IPS-20b (cell line): ENCODE measurements at regions not wholly inside any gene's neighbourhood (a gene's known extent, or its start where the extent isn't known, plus 50 kb on each side); places are given as distances from the start of the nearest gene placed in this dataset.

Experiments used
- H3K27ac ChIP-seq: one replicate; pipeline ENCODE4 v1.5.1; 2013; ENCODE audit warnings: low read length
- H3K27me3 ChIP-seq: 2 replicates; pipeline ENCODE4 v1.6.1; 2013; ENCODE audit warnings: mild to moderate bottlenecking, low read length, inconsistent platforms; ENCODE audit not compliant: insufficient read depth
- H3K36me3 ChIP-seq: 2 replicates; pipeline ENCODE4 v1.6.1; 2013; ENCODE audit warnings: low read depth, mild to moderate bottlenecking, inconsistent platforms, low read length, moderate library complexity; ENCODE audit not compliant: insufficient read depth
- H3K4me1 ChIP-seq: 2 replicates; pipeline ENCODE4 v1.6.1; 2013; ENCODE audit warnings: mild to moderate bottlenecking, control low read depth, inconsistent platforms, low read length, moderate library complexity; ENCODE audit not compliant: insufficient read depth
- H3K4me3 ChIP-seq: 2 replicates; pipeline ENCODE4 v1.5.1; 2013; ENCODE audit warnings: mild to moderate bottlenecking, low read length, inconsistent platforms
- H3K9ac ChIP-seq: 2 replicates; pipeline ENCODE4 v1.6.1; 2013; ENCODE audit warnings: low read depth, mild to moderate bottlenecking, inconsistent platforms, low read length, moderate library complexity
- H3K9me3 ChIP-seq: 2 replicates; pipeline ENCODE4 v1.6.1; 2013; ENCODE audit warnings: mild to moderate bottlenecking, low read depth, low read length, inconsistent platforms; ENCODE audit not compliant: insufficient read depth

GRCh38 chr5:62698756-62699155, 120.1 kb downstream of the LRRC70 start:
- no peaks in the 10 kb centered on the region for H3K36me3 ChIP-seq

GRCh38 chr5:62695274-62695673, 116.7 kb downstream of the LRRC70 start:
- H3K4me3 ChIP-seq: no peak overlapping the region
- H3K4me1 ChIP-seq: no peaks in the 10 kb centered on the region
- H3K9me3 ChIP-seq: no peaks in the 10 kb centered on the region
- no peak overlapping the region for H3K9ac ChIP-seq
- no peak overlapping the region for H3K27ac ChIP-seq
- no peaks in the 10 kb centered on the region for H3K27me3 ChIP-seq
- H3K36me3 ChIP-seq: no peaks in the 10 kb centered on the region

More at GRCh38 chr5:62698756-62699155, 120.1 kb downstream of the LRRC70 start:
- Histone ChIP-seq H3K9ac (no peak overlapping the region), H3K27ac (no peak overlapping the region), H3K4me1 (no peaks in the 10 kb centered on the region), H3K9me3 (no peaks in the 10 kb centered on the region), H3K4me3 (no peak overlapping the region), H3K27me3 (no peaks in the 10 kb centered on the region)

GRCh38 chr5:62692946-62693713, 114.5 kb downstream of the LRRC70 start:
- no peaks in the 10 kb centered on the region for H3K27me3 ChIP-seq
- no peak overlapping the region for H3K27ac ChIP-seq
- H3K4me3 ChIP-seq: no peak overlapping the region
- no peaks in the 10 kb centered on the region for H3K9me3 ChIP-seq
- no peaks in the 10 kb centered on the region for H3K4me1 ChIP-seq
- H3K9ac ChIP-seq: no peak overlapping the region
- no peaks in the 10 kb centered on the region for H3K36me3 ChIP-seq

- Histone ChIP-seq H3K4me3 (no peak overlapping the region), H3K27ac (no peak overlapping the region), H3K27me3 (no peaks in the 10 kb centered on the region), H3K4me1 (no peaks in the 10 kb centered on the region), H3K9me3 (no peaks in the 10 kb centered on the region), H3K9ac (no peak overlapping the region), H3K36me3 (no peaks in the 10 kb centered on the region)
Measured at GRCh38 chr5:62691946-62692345, 113.3 kb downstream of the LRRC70 start.

GRCh38 chr5:62690421-62690820, 111.8 kb downstream of the LRRC70 start:
- no peak overlapping the region for H3K4me3 ChIP-seq
- H3K4me1 ChIP-seq: no peaks in the 10 kb centered on the region
- no peak overlapping the region for H3K27ac ChIP-seq
- H3K27me3 ChIP-seq: no peaks in the 10 kb centered on the region
- H3K9ac ChIP-seq: no peak overlapping the region
- H3K36me3 ChIP-seq: no peaks in the 10 kb centered on the region
- peaks cover 7% of the 10 kb centered on the region; the same call in 1 of the 2 replicates for H3K9me3 ChIP-seq

GRCh38 chr5:62689599-62690368, 111.2 kb downstream of the LRRC70 start:
- Histone ChIP-seq H3K4me3 (no peak overlapping the region), H3K27me3 (no peaks in the 10 kb centered on the region), H3K36me3 (no peaks in the 10 kb centered on the region), H3K27ac (no peak overlapping the region), H3K4me1 (no peaks in the 10 kb centered on the region), H3K9ac (no peak overlapping the region), H3K9me3 (peaks cover 7% of the 10 kb centered on the region; the same call in 1 of the 2 replicates)

GRCh38 chr5:62686692-62687091, 108.1 kb downstream of the LRRC70 start:
- Histone ChIP-seq H3K36me3 (no peaks in the 10 kb centered on the region), H3K27ac (no peak overlapping the region), H3K4me1 (no peaks in the 10 kb centered on the region), H3K9me3 (peaks cover 7% of the 10 kb centered on the region; the same call in 1 of the 2 replicates), H3K27me3 (no peaks in the 10 kb centered on the region), H3K9ac (no peak overlapping the region), H3K4me3 (no peak overlapping the region)

- Histone ChIP-seq H3K4me3 (no peak overlapping the region), H3K4me1 (no peaks in the 10 kb centered on the region), H3K36me3 (no peaks in the 10 kb centered on the region), H3K27ac (no peak overlapping the region), H3K9me3 (peaks cover 7% of the 10 kb centered on the region), H3K27me3 (no peaks in the 10 kb centered on the region), H3K9ac (no peak overlapping the region)
Measured at GRCh38 chr5:62685221-62685620, 106.6 kb downstream of the LRRC70 start.

- H3K27ac ChIP-seq: no peak overlapping the region
- no peaks in the 10 kb centered on the region for H3K4me1 ChIP-seq
- no peak overlapping the region for H3K4me3 ChIP-seq
- H3K36me3 ChIP-seq: no peaks in the 10 kb centered on the region
- peaks cover 14% of the 10 kb centered on the region for H3K9me3 ChIP-seq
- H3K27me3 ChIP-seq: no peaks in the 10 kb centered on the region
- no peak overlapping the region for H3K9ac ChIP-seq
Measured at GRCh38 chr5:62684310-62684709, 105.7 kb downstream of the LRRC70 start.

GRCh38 chr5:62682059-62682458, 103.4 kb downstream of the LRRC70 start:
- no peak overlapping the region for H3K4me3 ChIP-seq
- H3K27ac ChIP-seq: no peak overlapping the region
- peaks cover 24% of the 10 kb centered on the region for H3K9me3 ChIP-seq
- no peaks in the 10 kb centered on the region for H3K27me3 ChIP-seq
- H3K9ac ChIP-seq: no peak overlapping the region
- no peaks in the 10 kb centered on the region for H3K4me1 ChIP-seq
- no peaks in the 10 kb centered on the region for H3K36me3 ChIP-seq

- no peak overlapping the region for H3K4me3 ChIP-seq
- H3K36me3 ChIP-seq: no peaks in the 10 kb centered on the region
Measured at GRCh38 chr5:62681117-62681850, 102.7 kb downstream of the LRRC70 start.

More at GRCh38 chr5:62681117-62681850, 102.7 kb downstream of the LRRC70 start:
- peaks cover 19% of the 10 kb centered on the region for H3K9me3 ChIP-seq
- H3K4me1 ChIP-seq: no peaks in the 10 kb centered on the region
- no peak overlapping the region for H3K9ac ChIP-seq
- H3K27me3 ChIP-seq: no peaks in the 10 kb centered on the region
- no peak overlapping the region for H3K27ac ChIP-seq
